Upper lobe of left lung (tissue), 6 donors: ENCODE measurements at regions not wholly inside any gene's neighbourhood (a gene's known extent, or its start where the extent isn't known, plus 50 kb on each side); places are given as distances from the start of the nearest gene placed in this dataset.

Experiments used
- ATAC-seq, 2 donors: fragments of 200-7000 bp; cut with Tn5 transposase; one replicate each; pipeline ENCODE4 v1.9.1; 2022; ENCODE audit warnings: mild to moderate bottlenecking in 2 of 2, moderate library complexity in 2 of 2; ENCODE audit not compliant: low FRiP score in 2 of 2
- DNase-seq, 2 donors: peaks; one replicate each; pipeline ENCODE4 v3.0.0-alpha.2; 2019 to 2020
- H3K27ac ChIP-seq, 4 donors: fragments of 200-600 bp; sonication (generic); one replicate each; pipeline ENCODE4 v1.5.1; 2016 to 2019
- H3K27me3 ChIP-seq, 4 donors: fragments of 200-600 bp; sonication (generic); one replicate each; pipeline ENCODE4 v1.5.1; 2017 to 2019
- H3K36me3 ChIP-seq, 4 donors: fragments of 200-600 bp; sonication (generic); one replicate each; pipeline ENCODE4 v1.5.1; 2016 to 2019
- H3K4me1 ChIP-seq, 4 donors: fragments of 200-600 bp; sonication (generic); one replicate each; pipeline ENCODE4 v1.5.1; 2018 to 2019
- H3K4me3 ChIP-seq, 4 donors: fragments of 200-600 bp; sonication (generic); one replicate each; pipeline ENCODE4 v1.5.1; 2017 to 2019; ENCODE audit warnings: mild to moderate bottlenecking in 2 of 4, moderate library complexity in 1 of 4
- H3K9me3 ChIP-seq, 4 donors: fragments of 200-600 bp; sonication (generic); one replicate each; pipeline ENCODE4 v1.5.1; 2018 to 2019
- CTCF ChIP-seq, 6 experiments: fragments of 450-650 bp in 4 of 6; fragments of 200-600 bp in 2 of 6; sonication (generic) in 2 of 6; IDR thresholded peaks; one replicate each; pipeline ENCODE4 v1.5.1; 2016 to 2019; ENCODE audit warnings: antibody characterized with exemption in 6 of 6
- EP300 ChIP-seq, 4 donors: sonication (generic); formaldehyde crosslinking; IDR thresholded peaks; one replicate each; pipeline ENCODE4 v1.5.1; 2017; ENCODE audit warnings: antibody characterized with exemption in 4 of 4, control low read depth in 2 of 4
- POLR2A ChIP-seq, 4 donors: fragments of 450-650 bp; IDR thresholded peaks; one replicate each; pipeline ENCODE4 v1.5.1; 2016 to 2017; ENCODE audit warnings: antibody characterized with exemption in 4 of 4, mild to moderate bottlenecking in 2 of 4
- POLR2AphosphoS5 ChIP-seq, 2 donors: sonication (generic); formaldehyde crosslinking; IDR thresholded peaks; one replicate each; pipeline ENCODE4 v1.5.1; 2017; ENCODE audit warnings: antibody characterized with exemption in 2 of 2
- WGBS, 2 donors: methylation state at CpG; one replicate each; pipeline ENCODE4 v1.1.5; 2017 to 2018; 5-methylcytosine and 5-hydroxymethylcytosine counted together
- donor health status: DM: no; HTN: no; CAD: no; lungs with moderate emphysema.
- donor health status: DM: no; HTN: yes; CAD: no; lungs with severe emphysema.

DNA sequence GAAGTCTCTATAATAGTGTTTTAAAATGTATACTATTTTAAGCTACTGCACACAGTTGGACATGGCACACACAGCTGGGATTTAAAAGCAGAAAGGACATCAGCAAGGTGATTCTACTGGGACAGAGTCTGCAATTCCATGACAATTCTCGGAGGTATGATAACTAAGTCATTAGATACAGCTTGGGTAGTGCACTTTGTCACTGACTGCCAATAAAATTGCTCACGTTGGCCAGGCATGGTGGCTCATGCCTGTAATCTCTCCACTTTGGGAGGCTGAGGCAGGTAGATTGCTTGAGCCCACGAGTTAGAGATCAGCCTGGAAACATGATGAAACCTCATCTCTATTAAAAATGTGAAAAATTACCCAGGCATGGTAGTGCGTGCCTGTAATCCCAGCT is 134.1 kb upstream of the SATB2 start:
- ATAC-seq (no peak), DNase-seq (no peak)
- H3K36me3 ChIP-seq: no peaks in the 10 kb centered on the region
- H3K4me3 ChIP-seq: no peak overlapping the region
- H3K4me1 ChIP-seq: no peaks in the 10 kb centered on the region
- H3K27me3 ChIP-seq: no peaks in the 10 kb centered on the region
- TF ChIP-seq EP300 (IDR thresholded peaks at IDR 0.05) (no peak), POLR2A (IDR thresholded peaks at IDR 0.05) (no peak), POLR2AphosphoS5 (IDR thresholded peaks at IDR 0.05) (no peak), CTCF (IDR thresholded peaks at IDR 0.05) (no peak)
- H3K9me3 ChIP-seq: no peaks in the 10 kb centered on the region
- 76 to 82% methylated on average over 4 of the region's 4 CpGs for WGBS, 2 donors
- H3K27ac ChIP-seq: no peak overlapping the region

DNA sequence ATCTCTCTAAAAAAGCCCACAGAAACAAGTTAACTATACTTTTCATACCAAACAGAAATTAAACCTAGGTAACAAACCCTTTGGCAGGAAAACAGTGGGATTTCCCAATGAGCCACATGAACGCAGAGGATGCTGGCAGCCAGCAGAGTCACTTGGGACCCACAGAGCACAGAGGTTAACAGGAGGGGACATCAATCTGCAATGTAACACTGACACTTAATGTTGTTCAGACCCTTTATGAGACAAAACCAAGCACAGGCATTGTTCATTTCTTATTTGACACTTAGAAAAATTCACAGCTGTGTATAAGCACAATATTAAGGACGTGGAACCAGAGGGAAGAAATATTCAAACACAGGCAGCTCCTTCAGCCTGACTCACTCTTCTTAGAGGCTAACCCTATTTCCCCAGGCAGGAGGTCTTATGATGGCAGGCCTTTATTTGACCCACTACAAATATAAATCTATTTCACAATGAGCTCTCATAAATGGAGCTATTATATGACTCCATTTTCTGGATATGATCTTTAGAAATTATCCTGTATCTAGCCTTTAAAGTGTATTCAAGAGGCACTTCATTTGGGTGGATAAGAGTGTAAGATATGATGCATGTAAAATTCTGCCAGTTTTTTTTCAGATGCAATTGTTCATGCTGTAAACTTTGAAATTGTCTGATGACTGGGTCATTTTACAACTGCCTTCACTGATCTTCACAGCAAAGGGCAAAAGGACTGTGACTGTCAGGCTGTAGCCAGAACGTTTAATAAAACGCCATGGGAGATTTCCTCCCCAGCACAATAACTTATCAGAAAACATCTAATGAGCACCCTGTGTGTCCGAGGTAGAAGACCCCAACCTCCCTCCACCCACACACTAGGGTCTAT is 132.8 kb upstream of the SATB2 start:
- no peaks in the 10 kb centered on the region for H3K27me3 ChIP-seq
- no peak overlapping the region for H3K4me3 ChIP-seq
- WGBS, 2 donors: 57 to 59% methylated on average over 5 of the region's 5 CpGs
- TF ChIP-seq POLR2AphosphoS5 (IDR thresholded peaks at IDR 0.05) (no peak), CTCF (IDR thresholded peaks at IDR 0.05) (no peak), POLR2A (IDR thresholded peaks at IDR 0.05) (no peak), EP300 (IDR thresholded peaks at IDR 0.05) (no peak)
- no peaks in the 10 kb centered on the region for H3K4me1 ChIP-seq
- ATAC-seq (no peak), DNase-seq (no peak)
- H3K9me3 ChIP-seq: no peaks in the 10 kb centered on the region
- no peak overlapping the region for H3K27ac ChIP-seq
- H3K36me3 ChIP-seq: no peaks in the 10 kb centered on the region

DNA sequence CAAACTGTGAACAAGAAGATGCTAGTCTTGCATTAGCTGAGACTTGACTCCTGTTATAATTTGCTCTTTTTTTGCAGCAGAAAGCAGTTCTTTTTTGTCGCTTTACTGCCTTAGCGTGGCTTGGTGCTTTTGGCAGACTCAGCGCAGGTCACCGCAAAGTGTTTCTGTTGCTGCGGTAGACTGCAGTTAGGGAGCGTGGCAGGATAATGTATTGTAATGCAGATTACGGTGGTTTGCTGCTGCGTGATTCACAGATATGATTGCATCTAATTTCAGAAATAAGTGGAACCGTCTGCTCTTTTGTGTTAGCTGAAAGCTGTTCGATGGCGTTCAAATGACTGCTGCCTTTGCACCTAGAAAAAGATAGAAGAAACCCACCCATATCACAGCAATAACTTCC is 131.6 kb upstream of the SATB2 start:
- Histone ChIP-seq H3K27ac (no peak overlapping the region), H3K4me1 (no peaks in the 10 kb centered on the region), H3K27me3 (no peaks in the 10 kb centered on the region), H3K36me3 (no peaks in the 10 kb centered on the region), H3K9me3 (no peaks in the 10 kb centered on the region), H3K4me3 (no peak overlapping the region)
- no peak for DNase-seq
- no peak for TF ChIP-seq POLR2AphosphoS5 (IDR thresholded peaks at IDR 0.05)
- no peak for TF ChIP-seq EP300 (IDR thresholded peaks at IDR 0.05)
- TF ChIP-seq POLR2A (IDR thresholded peaks at IDR 0.05): no peak
- TF ChIP-seq CTCF (IDR thresholded peaks at IDR 0.05): no peak
- no peak for ATAC-seq
- WGBS, 2 donors: 64 to 73% methylated on average over 11 of the region's 11 CpGs

DNA sequence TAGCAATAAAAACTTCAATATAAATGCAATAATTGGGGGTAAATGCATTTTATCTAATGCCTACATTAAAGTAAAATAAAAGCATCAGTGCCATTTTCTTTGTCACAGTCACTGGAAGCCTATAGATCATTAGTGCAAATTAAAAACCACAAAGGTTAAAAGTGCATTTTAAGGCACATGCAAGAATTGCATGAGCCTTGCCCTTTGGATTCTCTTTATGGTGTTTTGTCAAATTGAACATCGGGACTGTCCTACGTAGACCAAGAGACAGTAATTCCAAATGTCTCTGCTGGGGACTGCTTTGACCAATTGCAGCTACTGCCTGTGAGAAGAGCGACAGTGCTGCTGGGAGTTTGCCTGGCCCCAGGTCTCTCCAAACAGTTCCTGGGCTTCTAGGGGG is 130.3 kb upstream of the SATB2 start:
- WGBS, 2 donors: 88 to 90% methylated on average over 3 of the region's 3 CpGs
- Histone ChIP-seq H3K4me3 (no peak overlapping the region), H3K9me3 (no peaks in the 10 kb centered on the region), H3K4me1 (no peaks in the 10 kb centered on the region), H3K36me3 (no peaks in the 10 kb centered on the region), H3K27ac (no peak overlapping the region), H3K27me3 (no peaks in the 10 kb centered on the region)
- ATAC-seq (no peak), DNase-seq (no peak)
- TF ChIP-seq POLR2AphosphoS5 (IDR thresholded peaks at IDR 0.05) (no peak), CTCF (IDR thresholded peaks at IDR 0.05) (no peak), POLR2A (IDR thresholded peaks at IDR 0.05) (no peak), EP300 (IDR thresholded peaks at IDR 0.05) (no peak)

- no peak for ATAC-seq
Measured at GRCh38 chr2:199586646-199587045, 128.9 kb upstream of the SATB2 start.

More at GRCh38 chr2:199586646-199587045, 128.9 kb upstream of the SATB2 start:
- Histone ChIP-seq H3K4me3 (no peak overlapping the region), H3K9me3 (no peaks in the 10 kb centered on the region), H3K27ac (no peak overlapping the region), H3K36me3 (no peaks in the 10 kb centered on the region), H3K27me3 (no peaks in the 10 kb centered on the region), H3K4me1 (no peaks in the 10 kb centered on the region)
- no peak for TF ChIP-seq CTCF (IDR thresholded peaks at IDR 0.05)
- TF ChIP-seq POLR2A (IDR thresholded peaks at IDR 0.05): no peak
- TF ChIP-seq POLR2AphosphoS5 (IDR thresholded peaks at IDR 0.05): no peak
- TF ChIP-seq EP300 (IDR thresholded peaks at IDR 0.05): no peak
- WGBS, 2 donors: 87 to 91% methylated on average over 2 of the region's 2 CpGs
- DNase-seq: no peak
